ENCODE measurements at regions not wholly inside any gene's neighbourhood (a gene's known extent, or its start where the extent isn't known, plus 50 kb on each side); places are given as distances from the start of the nearest gene placed in this dataset.

- TF ChIP-seq ZFP3 (CRISPR knock-in tag; IDR thresholded peaks at IDR 0.05) (no peak), PATZ1 (CRISPR knock-in tag; IDR thresholded peaks at IDR 0.05; ENCODE audit: borderline replicate concordance) (no peak), ZNF565 (CRISPR knock-in tag; conservative IDR thresholded peaks at IDR 0.05; ENCODE audit: low read depth) (no peak), TCF4 (CRISPR knock-in tag; IDR thresholded peaks at IDR 0.05; ENCODE audit: borderline replicate concordance) (peak; percentile 88), ZFP30 (CRISPR knock-in tag; IDR thresholded peaks at IDR 0.05) (no peak), PPARA (CRISPR knock-in tag; IDR thresholded peaks at IDR 0.05; ENCODE audit: borderline replicate concordance) (no peak), RARB (CRISPR knock-in tag; IDR thresholded peaks at IDR 0.05) (no peak), TSHZ2 (CRISPR knock-in tag; IDR thresholded peaks at IDR 0.05) (no peak), SNAI2 (CRISPR knock-in tag; IDR thresholded peaks at IDR 0.05) (no peak), GLIS3 (CRISPR knock-in tag; IDR thresholded peaks at IDR 0.05) (no peak)
- TF ChIP-seq, protein P1, sequence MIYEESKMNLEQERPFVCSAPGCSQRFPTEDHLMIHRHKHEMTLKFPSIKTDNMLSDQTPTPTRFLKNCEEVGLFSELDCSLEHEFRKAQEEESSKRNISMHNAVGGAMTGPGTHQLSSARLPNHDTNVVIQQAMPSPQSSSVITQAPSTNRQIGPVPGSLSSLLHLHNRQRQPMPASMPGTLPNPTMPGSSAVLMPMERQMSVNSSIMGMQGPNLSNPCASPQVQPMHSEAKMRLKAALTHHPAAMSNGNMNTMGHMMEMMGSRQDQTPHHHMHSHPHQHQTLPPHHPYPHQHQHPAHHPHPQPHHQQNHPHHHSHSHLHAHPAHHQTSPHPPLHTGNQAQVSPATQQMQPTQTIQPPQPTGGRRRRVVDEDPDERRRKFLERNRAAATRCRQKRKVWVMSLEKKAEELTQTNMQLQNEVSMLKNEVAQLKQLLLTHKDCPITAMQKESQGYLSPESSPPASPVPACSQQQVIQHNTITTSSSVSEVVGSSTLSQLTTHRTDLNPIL (CRISPR knock-in tag; IDR thresholded peaks at IDR 0.05; ENCODE audit: low read depth): no peak
- TF ChIP-seq, protein P2, sequence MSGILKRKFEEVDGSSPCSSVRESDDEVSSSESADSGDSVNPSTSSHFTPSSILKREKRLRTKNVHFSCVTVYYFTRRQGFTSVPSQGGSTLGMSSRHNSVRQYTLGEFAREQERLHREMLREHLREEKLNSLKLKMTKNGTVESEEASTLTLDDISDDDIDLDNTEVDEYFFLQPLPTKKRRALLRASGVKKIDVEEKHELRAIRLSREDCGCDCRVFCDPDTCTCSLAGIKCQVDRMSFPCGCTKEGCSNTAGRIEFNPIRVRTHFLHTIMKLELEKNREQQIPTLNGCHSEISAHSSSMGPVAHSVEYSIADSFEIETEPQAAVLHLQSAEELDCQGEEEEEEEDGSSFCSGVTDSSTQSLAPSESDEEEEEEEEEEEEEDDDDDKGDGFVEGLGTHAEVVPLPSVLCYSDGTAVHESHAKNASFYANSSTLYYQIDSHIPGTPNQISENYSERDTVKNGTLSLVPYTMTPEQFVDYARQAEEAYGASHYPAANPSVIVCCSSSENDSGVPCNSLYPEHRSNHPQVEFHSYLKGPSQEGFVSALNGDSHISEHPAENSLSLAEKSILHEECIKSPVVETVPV (CRISPR knock-in tag; IDR thresholded peaks at IDR 0.05): no peak
Observed at GRCh38 chr5:51185850-51186329, 197.4 kb upstream of the ISL1 start.

Data from SK-N-SH treated with all-trans-retinoic acid at 6 μM for 48 hours (cell line).